Parathyroid adenoma (tissue), 2 donors: ENCODE measurements at regions not wholly inside any gene's neighbourhood (a gene's known extent, or its start where the extent isn't known, plus 50 kb on each side); places are given as distances from the start of the nearest gene placed in this dataset.

Experiments used
- H2AFZ ChIP-seq: fragments of 300-600 bp; sonication (generic); one replicate; pipeline ENCODE4 v1.7.0; 2017; ENCODE audit warnings: antibody characterized with exemption, mild to moderate bottlenecking
- H3K27ac ChIP-seq: fragments of 300-600 bp; sonication (generic); one replicate; pipeline ENCODE4 v1.7.0; 2017
- H3K27me3 ChIP-seq: fragments of 300-600 bp; sonication (generic); one replicate; pipeline ENCODE4 v1.7.0; 2017; ENCODE audit warnings: low read length; ENCODE audit not compliant: control insufficient read depth, insufficient read depth
- H3K36me3 ChIP-seq: fragments of 300-600 bp; sonication (generic); one replicate; pipeline ENCODE4 v1.7.0; 2017; ENCODE audit warnings: low read length; ENCODE audit not compliant: control insufficient read depth, insufficient read depth
- H3K4me1 ChIP-seq: fragments of 300-600 bp; sonication (generic); one replicate; pipeline ENCODE4 v1.7.0; 2017; ENCODE audit warnings: control low read depth
- H3K4me2 ChIP-seq: fragments of 300-600 bp; sonication (generic); one replicate; pipeline ENCODE4 v1.7.0; 2017; ENCODE audit warnings: low read length
- H3K4me3 ChIP-seq: fragments of 300-600 bp; sonication (generic); one replicate; pipeline ENCODE4 v1.7.0; 2017; ENCODE audit warnings: low read depth, low read length
- H3K79me2 ChIP-seq: fragments of 300-600 bp; sonication (generic); one replicate; pipeline ENCODE4 v1.7.0; 2017; ENCODE audit warnings: control low read depth
- H3K9ac ChIP-seq: fragments of 300-600 bp; sonication (generic); one replicate; pipeline ENCODE4 v1.7.0; 2017; ENCODE audit warnings: mild to moderate bottlenecking
- H3K9me3 ChIP-seq: fragments of 300-600 bp; sonication (generic); one replicate; pipeline ENCODE4 v1.7.0; 2017; ENCODE audit warnings: low read length; ENCODE audit not compliant: control insufficient read depth
- CTCF ChIP-seq: fragments of 300-600 bp; sonication (generic); IDR thresholded peaks from one replicate; pipeline ENCODE4 v1.7.0; 2017; ENCODE audit warnings: antibody characterized with exemption, mild to moderate bottlenecking
- donor health status: primary hyperparathyroidism.

GRCh38 chr3:72143322-72143721, 358.4 kb upstream of the PROK2 start:
- TF ChIP-seq CTCF, result no peak
- H3K36me3 ChIP-seq, result no peaks in the 10 kb centered on the region

GRCh38 chr3:72142028-72142427, 357.1 kb upstream of the PROK2 start:
- no peak overlapping the region for H3K4me2 ChIP-seq
- H3K36me3 ChIP-seq, result no peaks in the 10 kb centered on the region
- no peak overlapping the region for H2AFZ ChIP-seq
- H3K4me3 ChIP-seq, result no peak overlapping the region
- H3K27me3 ChIP-seq, result no peaks in the 10 kb centered on the region
- no peaks in the 10 kb centered on the region for H3K9me3 ChIP-seq
- H3K79me2 ChIP-seq, result no peaks in the 10 kb centered on the region
- H3K27ac ChIP-seq, result no peak overlapping the region
- no peak for TF ChIP-seq CTCF
- H3K9ac ChIP-seq, result no peak overlapping the region
- no peaks in the 10 kb centered on the region for H3K4me1 ChIP-seq

More at GRCh38 chr3:72143322-72143721, 358.4 kb upstream of the PROK2 start:
- Histone ChIP-seq H3K9ac (no peak overlapping the region), H3K79me2 (no peaks in the 10 kb centered on the region), H2AFZ (no peak overlapping the region), H3K4me3 (no peak overlapping the region), H3K27ac (no peak overlapping the region), H3K27me3 (no peaks in the 10 kb centered on the region), H3K4me1 (no peaks in the 10 kb centered on the region), H3K9me3 (no peaks in the 10 kb centered on the region), H3K4me2 (no peak overlapping the region)

- Histone ChIP-seq H3K79me2 (no peaks in the 10 kb centered on the region), H3K27ac (no peak overlapping the region), H2AFZ (no peak overlapping the region), H3K4me2 (no peak overlapping the region), H3K27me3 (no peaks in the 10 kb centered on the region), H3K36me3 (no peaks in the 10 kb centered on the region), H3K4me1 (no peaks in the 10 kb centered on the region), H3K9ac (no peak overlapping the region), H3K4me3 (no peak overlapping the region), H3K9me3 (no peaks in the 10 kb centered on the region)
- TF ChIP-seq CTCF, result no peak
Measured at GRCh38 chr3:72141264-72141663, 356.3 kb upstream of the PROK2 start.

GRCh38 chr3:72139316-72139715, 354.4 kb upstream of the PROK2 start:
- H3K4me1 ChIP-seq, result no peaks in the 10 kb centered on the region
- no peaks in the 10 kb centered on the region for H3K36me3 ChIP-seq
- no peak for TF ChIP-seq CTCF
- H3K9me3 ChIP-seq, result no peaks in the 10 kb centered on the region
- H3K4me3 ChIP-seq, result no peak overlapping the region
- no peak overlapping the region for H3K4me2 ChIP-seq
- H3K27ac ChIP-seq, result no peak overlapping the region
- no peaks in the 10 kb centered on the region for H3K27me3 ChIP-seq
- no peak overlapping the region for H3K9ac ChIP-seq
- no peaks in the 10 kb centered on the region for H3K79me2 ChIP-seq
- H2AFZ ChIP-seq, result no peak overlapping the region
